ENCODE measurements at regions not wholly inside any gene's neighbourhood (a gene's known extent, or its start where the extent isn't known, plus 50 kb on each side); places are given as distances from the start of the nearest gene placed in this dataset.

DNA sequence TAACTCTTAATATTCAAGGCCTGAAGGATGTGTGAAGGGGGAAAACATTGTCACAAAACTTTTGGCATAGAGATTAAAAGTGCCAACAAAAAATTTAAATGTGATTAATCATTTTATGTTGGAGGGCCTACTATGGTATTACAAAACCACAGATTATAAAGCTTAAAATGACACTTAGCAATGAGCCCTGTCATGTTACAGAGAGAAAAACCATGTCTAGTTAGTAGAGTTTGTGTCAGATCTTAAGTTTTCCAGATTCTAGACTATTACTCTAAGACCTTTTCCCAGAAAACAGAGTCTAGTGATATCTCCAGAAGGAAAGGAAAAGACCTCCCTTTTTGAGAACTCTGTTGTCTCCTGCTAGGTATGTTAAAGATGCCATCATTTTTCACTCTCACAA, 239.1 kb upstream of the DKK2 start:
- TF ChIP-seq, protein P1, sequence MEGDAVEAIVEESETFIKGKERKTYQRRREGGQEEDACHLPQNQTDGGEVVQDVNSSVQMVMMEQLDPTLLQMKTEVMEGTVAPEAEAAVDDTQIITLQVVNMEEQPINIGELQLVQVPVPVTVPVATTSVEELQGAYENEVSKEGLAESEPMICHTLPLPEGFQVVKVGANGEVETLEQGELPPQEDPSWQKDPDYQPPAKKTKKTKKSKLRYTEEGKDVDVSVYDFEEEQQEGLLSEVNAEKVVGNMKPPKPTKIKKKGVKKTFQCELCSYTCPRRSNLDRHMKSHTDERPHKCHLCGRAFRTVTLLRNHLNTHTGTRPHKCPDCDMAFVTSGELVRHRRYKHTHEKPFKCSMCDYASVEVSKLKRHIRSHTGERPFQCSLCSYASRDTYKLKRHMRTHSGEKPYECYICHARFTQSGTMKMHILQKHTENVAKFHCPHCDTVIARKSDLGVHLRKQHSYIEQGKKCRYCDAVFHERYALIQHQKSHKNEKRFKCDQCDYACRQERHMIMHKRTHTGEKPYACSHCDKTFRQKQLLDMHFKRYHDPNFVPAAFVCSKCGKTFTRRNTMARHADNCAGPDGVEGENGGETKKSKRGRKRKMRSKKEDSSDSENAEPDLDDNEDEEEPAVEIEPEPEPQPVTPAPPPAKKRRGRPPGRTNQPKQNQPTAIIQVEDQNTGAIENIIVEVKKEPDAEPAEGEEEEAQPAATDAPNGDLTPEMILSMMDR (IDR thresholded peaks at IDR 0.05): no peak
- DNase-seq (ENCODE audit: low spot score) (no peak), ATAC-seq (ENCODE audit: low FRiP score) (no peak)

DNA sequence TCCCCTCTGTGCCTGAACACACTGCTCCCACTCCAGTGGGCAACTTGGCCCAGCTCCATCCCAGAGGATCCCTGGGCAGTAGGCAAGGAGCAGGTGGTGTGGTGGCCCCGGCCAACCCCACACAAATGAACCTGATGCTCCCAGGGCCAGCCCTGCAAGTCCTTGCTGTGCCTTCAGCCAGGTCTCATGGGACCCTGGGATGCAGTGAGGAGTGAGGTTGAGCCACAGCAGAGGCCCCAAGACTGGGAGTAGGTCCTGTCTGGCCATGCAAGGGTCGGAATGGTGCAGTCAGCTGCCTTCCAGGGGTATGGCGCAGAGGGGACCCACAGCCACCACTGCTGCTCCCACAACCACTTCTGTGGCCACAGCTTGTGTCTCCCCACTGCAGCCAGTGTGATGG, 234.5 kb upstream of the DKK2 start:
- DNase-seq (ENCODE audit: low spot score) (no peak), ATAC-seq (ENCODE audit: low FRiP score) (no peak)
- TF ChIP-seq, protein P1 (IDR thresholded peaks at IDR 0.05): no peak

DNA sequence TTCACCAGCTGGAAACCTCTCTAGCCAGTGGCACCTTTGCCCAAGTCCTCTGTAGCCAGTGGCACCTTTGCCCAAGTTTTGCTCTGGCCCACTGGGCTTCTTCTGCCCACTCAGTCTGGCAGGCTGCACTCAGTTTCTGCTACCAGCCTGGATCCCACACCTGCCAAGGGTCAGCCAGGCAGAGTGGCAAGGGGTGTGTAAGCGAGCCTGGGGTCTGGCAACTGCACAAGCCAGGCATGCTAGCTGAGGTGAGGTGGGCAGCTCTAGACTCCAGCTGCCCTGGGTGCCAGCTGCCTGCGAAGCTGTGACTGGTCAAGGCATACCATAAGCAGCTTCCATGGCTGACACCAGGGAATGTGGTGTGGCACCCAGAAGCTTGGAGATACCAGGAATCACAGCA, 233.1 kb upstream of the DKK2 start:
- DNase-seq (ENCODE audit: low spot score) (no peak), ATAC-seq (ENCODE audit: low FRiP score) (no peak)
- TF ChIP-seq, protein P1 (IDR thresholded peaks at IDR 0.05): no peak

DNA sequence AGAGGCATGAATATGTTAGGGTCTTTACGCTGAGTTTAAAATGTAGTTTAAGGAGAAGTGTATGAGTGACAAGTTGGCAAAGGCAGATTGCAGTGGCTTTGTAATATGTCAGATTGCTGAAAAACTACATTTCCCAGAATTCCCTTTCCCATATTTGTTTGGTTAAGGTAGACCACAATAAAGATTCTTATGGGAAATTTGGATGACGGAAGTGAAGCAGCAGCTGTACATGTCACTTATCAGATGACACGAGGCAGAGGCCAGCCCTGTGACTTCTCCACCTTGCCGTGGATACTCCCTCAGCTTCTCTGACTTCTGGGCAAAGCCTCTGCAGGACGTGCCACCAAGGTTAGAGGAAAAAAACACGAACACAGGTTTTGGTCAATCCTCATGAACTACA, 229.7 kb upstream of the DKK2 start:
- TF ChIP-seq, protein P1 (IDR thresholded peaks at IDR 0.05): no peak
- DNase-seq (ENCODE audit: low spot score) (no peak), ATAC-seq (ENCODE audit: low FRiP score) (no peak)

DNA sequence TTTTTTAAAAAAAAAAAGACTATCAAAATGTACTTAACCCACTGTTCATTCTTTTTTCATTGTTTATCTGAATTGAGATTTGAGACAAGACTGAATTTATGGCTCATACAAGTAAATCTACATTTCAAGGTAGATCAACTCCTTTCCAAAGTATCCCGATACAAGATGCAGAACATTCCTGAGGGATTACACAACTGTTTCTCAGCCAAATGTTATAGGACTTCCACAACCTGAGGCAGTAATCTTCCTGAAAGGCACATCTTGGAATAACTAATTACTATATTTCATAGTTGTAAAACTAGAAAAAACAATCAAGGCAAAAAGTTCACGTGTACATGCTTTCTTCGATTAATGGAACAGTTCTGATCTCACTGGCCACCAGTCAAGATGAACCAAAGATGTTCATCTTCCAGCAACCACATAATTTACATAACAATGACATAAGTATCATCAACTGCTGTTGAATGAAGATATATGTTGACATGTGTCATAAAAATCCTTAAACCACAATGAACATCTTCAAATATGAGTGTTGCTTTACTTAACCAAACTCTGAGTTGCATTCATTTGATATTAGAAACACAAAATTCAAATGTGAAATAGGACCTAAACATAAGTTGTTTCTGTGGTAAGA, 225.2 kb upstream of the DKK2 start:
- DNase-seq (ENCODE audit: low spot score) (no peak), ATAC-seq (ENCODE audit: low FRiP score) (no peak)
- TF ChIP-seq, protein P1 (IDR thresholded peaks at IDR 0.05): no peak

DNA sequence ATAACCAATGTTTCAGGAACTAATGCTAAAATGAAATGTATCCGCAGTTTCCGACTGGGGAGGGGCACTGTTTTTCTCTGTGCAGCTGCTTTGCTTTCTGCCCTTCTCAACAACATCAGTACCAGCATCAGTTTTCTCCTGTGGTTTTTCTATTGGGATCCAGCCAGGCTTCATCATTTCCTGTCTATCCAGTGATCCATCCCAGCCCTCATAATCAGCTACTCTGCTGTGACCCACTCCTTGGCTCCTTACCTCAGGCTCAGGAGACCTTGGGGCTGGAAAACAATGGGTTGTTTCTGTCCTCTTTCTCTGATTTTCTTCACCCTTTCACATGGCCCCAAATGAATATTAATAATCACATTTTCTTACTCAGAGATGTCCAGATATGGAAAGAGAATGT, 222.2 kb upstream of the DKK2 start:
- TF ChIP-seq, protein P1 (IDR thresholded peaks at IDR 0.05): no peak
- ATAC-seq (ENCODE audit: low FRiP score) (no peak), DNase-seq (ENCODE audit: low spot score) (no peak)

DNA sequence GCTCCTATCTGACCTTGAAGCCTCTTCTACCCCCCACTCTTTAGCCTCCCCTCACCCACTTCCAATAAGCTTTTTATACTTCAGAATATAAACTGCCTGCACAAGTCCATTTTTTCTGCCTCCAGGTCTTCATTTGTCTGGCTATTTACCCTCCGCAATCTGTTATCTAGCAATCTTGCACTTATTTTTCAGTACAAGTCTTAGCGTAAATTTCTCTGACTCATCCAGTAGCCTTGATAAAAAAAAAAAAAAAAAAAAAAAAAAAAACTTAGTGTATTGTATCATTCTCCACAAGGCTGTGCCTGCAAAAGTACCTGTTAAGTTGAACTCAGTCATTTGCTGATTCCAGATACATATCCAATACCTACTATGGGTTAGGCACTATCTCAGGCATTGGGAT, 219.5 kb upstream of the DKK2 start:
- DNase-seq (ENCODE audit: low spot score) (no peak), ATAC-seq (ENCODE audit: low FRiP score) (no peak)
- TF ChIP-seq, protein P1 (IDR thresholded peaks at IDR 0.05): no peak
